ENCODE measurements at regions not wholly inside any gene's neighbourhood (a gene's known extent, or its start where the extent isn't known, plus 50 kb on each side); places are given as distances from the start of the nearest gene placed in this dataset.
"Not testable (repeated sequence)": the region's sequence is repeated elsewhere in the genome, so short reads cannot be mapped to it uniquely, and the experiment has no call there.

- DNase-seq: no peak
Measured at GRCh38 chr13:43946281-43946680, 66.6 kb downstream of the LACC1 start.

- DNase-seq: no peak
Measured at GRCh38 chr13:43947897-43948458, 68.3 kb downstream of the LACC1 start.

DNA sequence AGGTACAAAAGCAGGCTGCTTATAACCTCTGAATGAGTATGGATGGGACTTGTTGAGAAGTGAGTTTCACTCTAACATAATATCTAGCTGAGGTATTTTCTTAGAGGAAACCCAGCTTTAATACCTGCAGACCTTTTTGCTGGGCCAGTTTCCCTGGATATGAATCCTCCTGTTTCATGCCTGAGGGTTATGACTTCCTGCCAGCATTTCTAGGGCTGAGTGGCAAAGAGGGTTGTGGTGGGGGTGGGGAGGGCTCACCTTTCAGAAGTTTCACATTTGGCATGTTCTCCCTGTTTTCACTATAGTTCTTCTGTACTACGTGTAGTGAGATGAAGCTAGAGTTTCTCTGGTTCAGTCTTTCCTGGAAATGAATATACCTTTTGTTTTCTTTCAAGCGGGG is 73.7 kb downstream of the LACC1 start:
- no peak for DNase-seq

- not testable (repeated sequence) for DNase-seq
Measured at GRCh38 chr13:43956975-43957374, 77.3 kb downstream of the LACC1 start.

DNA sequence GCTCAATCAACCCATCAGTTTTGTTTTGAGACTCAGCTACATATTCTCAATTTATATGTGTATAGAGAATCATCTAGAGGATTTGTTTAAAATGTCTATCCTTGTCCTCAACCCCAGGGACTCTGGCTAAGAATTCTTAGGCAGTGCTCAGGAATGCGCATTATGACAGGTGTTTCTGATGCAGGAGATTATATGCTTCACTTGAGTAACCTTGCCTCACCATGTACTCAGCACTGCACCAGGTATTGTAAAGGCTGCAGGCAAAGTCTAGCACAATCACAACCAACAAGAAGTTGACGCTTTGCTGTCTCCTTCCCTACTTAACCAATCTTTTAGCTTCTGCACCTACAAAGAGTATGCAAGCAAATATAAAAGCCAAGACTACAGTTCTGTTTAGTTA is 79.6 kb downstream of the LACC1 start:
- DNase-seq: no peak

- no peak for DNase-seq
Measured at GRCh38 chr13:43961909-43962308, 82.2 kb downstream of the LACC1 start.

- DNase-seq: no peak
Measured at GRCh38 chr13:43963726-43964125, 84.0 kb downstream of the LACC1 start.

GRCh38 chr13:43964698-43965458 is 85.2 kb downstream of the LACC1 start:
- no peak for DNase-seq

GRCh38 chr13:43965459-43965845 is 85.7 kb downstream of the LACC1 start:
- no peak for DNase-seq

DNA sequence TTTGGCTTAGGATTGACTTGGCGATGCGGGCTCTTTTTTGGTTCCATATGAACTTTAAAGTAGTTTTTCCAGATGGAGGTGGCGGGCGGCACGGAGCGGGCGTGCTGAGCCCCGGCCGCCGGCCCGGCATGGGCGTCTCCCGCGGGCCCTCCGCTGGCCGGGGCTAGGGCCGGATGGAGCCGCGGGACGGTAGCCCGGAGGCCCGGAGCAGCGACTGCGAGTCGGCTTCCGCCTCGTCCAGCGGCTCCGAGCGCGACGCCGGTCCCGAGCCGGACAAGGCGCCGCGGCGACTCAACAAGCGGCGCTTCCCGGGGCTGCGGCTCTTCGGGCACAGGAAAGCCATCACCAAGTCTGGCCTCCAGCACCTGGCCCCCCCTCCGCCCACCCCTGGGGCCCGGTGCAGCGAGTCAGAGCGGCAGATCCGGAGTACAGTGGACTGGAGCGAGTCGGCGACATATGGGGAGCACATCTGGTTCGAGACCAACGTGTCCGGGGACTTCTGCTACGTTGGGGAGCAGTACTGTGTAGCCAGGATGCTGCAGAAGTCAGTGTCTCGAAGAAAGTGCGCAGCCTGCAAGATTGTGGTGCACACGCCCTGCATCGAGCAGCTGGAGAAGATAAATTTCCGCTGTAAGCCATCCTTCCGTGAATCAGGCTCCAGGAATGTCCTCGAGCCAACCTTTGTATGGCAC is 88.7 kb downstream of the LACC1 start:
- DNase-seq: not testable (repeated sequence)

GRCh38 chr13:43968943-43969690 is 89.4 kb downstream of the LACC1 start:
- not testable (repeated sequence) for DNase-seq

DNA sequence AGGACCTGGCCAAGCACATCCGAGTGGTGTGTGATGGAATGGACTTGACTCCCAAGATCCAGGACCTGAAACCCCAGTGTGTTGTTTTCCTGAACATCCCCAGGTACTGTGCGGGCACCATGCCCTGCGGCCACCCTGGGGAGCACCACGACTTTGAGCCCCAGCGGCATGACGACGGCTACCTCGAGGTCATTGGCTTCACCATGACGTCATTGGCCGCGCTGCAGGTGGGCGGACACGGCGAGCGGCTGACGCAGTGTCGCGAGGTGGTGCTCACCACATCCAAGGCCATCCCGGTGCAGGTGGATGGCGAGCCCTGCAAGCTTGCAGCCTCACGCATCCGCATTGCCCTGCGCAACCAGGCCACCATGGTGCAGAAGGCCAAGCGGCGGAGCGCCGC is 90.2 kb downstream of the LACC1 start:
- not testable (repeated sequence) for DNase-seq

DNA sequence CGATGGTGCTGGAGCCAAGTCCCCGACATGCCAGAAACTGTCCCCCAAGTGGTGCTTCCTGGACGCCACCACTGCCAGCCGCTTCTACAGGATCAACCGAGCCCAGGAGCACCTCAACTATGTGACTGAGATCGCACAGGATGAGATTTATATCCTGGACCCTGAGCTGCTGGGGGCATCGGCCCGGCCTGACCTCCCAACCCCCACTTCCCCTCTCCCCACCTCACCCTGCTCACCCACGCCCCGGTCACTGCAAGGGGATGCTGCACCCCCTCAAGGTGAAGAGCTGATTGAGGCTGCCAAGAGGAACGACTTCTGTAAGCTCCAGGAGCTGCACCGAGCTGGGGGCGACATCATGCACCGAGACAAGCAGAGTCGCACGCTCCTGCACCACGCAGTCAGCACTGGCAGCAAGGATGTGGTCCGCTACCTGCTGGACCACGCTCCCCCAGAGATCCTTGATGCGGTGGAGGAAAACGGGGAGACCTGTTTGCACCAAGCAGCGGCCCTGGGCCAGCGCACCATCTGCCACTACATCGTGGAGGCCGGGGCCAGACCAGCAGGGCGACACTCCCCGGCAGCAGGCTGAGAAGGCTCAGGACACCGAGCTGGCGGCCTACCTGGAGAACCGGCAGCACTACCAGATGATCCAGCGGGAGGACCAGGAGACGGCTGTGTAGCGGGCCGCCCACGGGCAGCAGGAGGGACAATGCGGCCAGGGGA is 91.0 kb downstream of the LACC1 start:
- not testable (repeated sequence) for DNase-seq

GRCh38 chr13:43971324-43971723 is 91.6 kb downstream of the LACC1 start:
- not testable (repeated sequence) for DNase-seq

- no peak for DNase-seq
Measured at GRCh38 chr13:43977911-43978310, 98.2 kb downstream of the LACC1 start.

DNA sequence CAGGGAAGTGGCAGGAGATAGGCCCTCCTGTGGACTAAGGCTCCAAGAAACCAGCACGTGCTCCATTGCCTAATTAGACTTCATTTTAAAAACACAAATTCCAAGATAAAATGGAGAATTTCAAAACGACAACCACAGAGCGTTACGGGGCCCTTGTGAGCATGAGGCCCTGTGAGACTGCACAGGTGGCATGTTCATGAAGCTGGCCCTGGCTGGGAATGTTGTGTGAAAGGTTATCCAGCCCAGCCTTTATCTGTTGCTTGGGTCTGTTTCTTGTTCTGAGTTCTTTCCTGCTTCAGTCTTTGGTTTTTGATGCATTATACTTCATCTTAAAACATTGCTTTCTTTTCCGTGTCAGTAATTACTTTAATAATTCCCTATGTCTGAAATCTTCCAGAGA is 99.0 kb downstream of the LACC1 start:
- no peak for DNase-seq

GRCh38 chr13:43979492-43979891 is 99.8 kb downstream of the LACC1 start:
- DNase-seq: no peak

DNA sequence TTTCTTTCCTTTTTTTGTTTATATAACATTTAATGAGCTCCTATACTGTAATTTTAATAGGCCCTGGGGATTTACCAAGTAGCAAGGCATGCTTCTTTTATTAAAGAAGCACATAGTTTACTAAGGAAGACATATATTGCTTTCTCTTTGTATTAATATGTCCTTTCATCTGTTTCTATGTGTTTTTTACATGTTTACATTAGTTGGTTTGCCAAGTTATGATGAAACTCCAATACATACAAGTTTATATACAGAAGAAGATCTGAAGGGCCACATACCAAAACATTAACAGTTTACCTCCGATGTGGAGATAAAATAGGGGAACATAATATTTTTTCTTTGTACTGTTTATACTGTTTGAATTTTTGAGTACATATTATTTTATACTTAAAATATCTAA is 100.9 kb downstream of the LACC1 start:
- no peak for DNase-seq

DNA sequence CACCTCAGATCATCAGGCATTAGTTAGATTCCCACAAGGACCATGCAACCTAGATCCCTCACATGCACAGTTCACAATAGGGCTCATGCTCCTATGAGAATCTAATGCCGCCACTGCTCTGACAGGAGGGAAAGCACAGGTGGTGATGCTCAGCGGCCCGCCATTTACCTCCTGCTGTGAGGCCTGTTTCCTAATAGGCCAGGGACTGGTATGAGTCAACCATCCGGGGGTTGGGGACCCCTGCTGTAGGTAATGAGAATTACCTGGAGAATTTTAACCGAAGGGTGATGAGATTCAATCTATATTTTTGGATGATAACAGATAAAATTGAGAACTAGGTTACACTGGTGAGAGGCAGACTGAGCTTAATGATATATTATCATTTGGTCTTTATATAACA is 101.4 kb downstream of the LACC1 start:
- no peak for DNase-seq

DNA sequence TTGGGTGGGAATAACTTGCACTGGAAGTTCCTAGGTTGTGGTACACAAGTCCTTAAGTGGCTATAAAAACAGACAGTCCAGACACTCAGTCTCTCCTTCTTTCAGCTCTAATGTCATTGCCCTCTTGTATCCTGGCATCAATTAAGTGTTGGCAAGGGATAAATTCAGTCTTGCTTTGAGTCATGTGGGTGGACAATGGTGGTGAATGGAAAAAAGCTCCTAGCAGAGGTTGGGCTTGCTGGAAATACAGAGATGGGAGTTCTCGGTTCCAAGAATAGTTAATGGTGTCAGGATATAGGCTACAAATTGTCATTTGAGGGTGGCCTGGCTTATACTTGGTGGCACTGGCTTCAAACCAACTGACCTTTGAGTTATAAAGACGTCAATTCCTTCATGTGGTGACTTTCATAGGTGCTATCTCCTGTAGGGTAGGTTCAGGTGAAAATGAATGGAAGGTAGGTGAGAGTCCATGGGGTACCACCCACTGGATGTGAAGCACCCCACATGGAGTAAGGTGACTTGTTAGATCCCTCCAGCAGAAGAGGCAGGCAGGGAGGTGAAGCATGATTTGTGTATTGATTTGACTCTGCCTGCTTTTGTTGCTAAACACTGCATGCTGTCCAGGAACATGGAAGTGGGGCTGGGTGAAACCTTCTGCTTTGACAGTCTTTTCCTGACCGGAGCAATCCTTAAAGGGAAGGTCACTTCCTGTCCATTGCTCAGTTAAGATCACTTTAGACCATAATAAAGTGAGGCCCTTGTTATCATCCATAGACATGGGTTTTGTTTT is 102.0 kb downstream of the LACC1 start:
- DNase-seq: no peak

GRCh38 chr13:43983373-43983772 is 103.7 kb downstream of the LACC1 start:
- DNase-seq: peak; percentile 7

- DNase-seq: no peak
Measured at GRCh38 chr13:43984292-43984691, 104.6 kb downstream of the LACC1 start.

Data from fibroblast of skin of abdomen (primary cell).